Activated T-cell treated with anti-CD3 and anti-CD28 coated beads for 1 hour (primary cell): ENCODE measurements at regions not wholly inside any gene's neighbourhood (a gene's known extent, or its start where the extent isn't known, plus 50 kb on each side); places are given as distances from the start of the nearest gene placed in this dataset.
A peak's percentile ranks its signal among the peaks of the same experiment; 100 is the strongest.
"Not testable (repeated sequence)": the region's sequence is repeated elsewhere in the genome, so short reads cannot be mapped to it uniquely, and the experiment has no call there.

ENCODE experiments used
- DNase-seq: peaks from one replicate; pipeline ENCODE4 v3.0.0-alpha.2; 2020; ENCODE audit warnings: low read depth

DNA sequence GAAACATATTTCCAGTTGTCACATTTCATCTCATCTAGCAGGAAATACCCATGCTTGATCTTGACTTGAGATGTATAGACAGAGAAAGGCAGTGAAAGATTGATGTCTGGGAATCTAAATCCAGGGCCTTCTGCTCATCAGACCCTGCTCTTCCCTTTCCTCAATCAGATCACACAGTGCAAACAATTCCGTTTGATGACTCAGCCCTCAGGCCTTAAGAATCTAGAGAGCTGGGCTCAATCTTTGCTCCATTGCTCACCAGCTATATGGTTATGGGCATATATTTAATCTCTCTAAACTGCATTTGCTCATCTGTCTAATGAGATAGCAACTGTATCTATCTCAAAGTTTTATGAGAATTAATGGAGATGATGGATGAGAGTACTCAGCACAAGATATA lies 201.8 kb upstream of the CCDC196 start:
- no peak for DNase-seq

DNA sequence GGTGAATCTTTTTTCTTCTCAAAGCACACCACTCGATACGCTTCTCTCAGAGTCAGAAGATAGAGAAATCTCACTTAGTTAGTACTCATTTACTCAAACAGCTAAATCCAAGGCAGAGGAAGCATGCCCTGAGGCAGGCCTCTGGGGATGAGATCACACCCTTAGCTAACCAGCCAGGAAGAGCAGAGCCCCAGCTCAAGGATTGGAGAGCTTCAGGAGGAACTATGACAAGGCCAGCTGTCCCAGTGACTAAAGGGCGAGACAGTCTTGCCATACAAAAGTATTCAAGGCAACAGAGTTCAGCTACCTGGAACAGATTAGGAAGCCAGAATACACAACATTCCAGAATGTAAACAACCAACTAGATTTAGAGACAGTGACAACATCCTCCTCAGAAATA lies 197.7 kb upstream of the CCDC196 start:
- no peak for DNase-seq

DNA sequence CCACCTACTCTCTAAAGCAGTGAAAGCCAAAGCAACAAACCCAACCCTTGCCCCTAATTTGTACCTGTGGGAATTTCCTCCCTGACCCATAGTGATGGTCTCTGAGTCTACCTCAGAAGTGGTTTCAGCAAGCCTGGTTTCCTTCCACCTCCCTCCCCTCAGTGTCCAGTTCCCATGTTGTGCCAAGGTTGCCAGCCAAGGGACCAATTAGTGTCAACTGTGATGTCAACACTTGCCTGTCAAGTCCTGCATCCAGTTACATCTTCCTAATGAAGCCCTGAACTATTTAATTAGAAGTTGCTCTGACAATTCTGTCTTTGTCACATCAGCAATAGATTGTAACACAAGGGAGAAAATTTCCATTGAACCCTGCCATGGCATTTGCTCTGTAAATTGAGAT lies 194.4 kb upstream of the CCDC196 start:
- no peak for DNase-seq

DNA sequence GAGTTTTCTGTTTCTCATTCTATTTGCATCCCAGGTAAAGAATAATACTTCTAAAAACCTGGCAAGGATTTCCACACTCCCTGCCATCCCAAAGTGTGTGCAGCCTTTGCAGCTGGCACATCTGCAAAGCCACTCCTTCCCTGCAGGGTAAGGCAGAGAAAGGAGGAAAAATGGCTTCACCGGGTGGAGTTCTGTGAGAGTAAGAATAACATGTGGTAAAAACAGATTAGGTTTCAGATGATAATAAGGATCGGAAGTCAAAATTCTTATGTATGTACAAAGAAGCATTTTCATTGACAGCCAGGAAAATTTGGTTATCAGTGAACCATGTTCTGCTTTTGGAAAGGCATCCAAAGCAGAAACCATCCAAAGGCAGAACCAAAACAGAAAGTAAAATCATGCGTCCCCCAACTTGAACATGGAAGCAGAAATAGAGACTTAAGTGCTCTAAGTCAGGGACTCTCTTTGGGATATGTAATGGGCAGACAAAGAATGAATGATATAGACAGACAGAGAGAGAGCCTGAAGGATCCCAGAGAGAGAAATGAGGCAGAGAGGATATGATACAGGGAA lies 192.6 kb upstream of the CCDC196 start:
- DNase-seq = no peak

DNA sequence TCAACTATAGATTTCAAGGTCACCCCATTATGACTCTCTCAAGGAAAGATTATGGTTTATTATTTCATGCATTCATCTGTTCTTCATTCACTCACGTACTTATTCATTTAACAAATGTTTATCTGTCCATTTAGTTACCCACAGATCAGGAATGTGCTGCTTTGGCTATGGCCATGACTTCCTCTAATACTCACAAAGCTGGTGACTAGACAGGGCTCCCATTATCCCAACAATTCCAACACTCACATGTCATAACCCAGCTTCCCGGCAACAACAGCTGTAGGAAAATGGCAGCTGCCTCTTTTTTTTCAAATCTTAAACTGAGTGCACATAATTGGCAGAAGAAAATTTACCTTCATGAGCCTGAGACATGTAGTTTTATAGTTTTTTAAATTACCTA lies 190.8 kb upstream of the CCDC196 start:
- DNase-seq = no peak

DNA sequence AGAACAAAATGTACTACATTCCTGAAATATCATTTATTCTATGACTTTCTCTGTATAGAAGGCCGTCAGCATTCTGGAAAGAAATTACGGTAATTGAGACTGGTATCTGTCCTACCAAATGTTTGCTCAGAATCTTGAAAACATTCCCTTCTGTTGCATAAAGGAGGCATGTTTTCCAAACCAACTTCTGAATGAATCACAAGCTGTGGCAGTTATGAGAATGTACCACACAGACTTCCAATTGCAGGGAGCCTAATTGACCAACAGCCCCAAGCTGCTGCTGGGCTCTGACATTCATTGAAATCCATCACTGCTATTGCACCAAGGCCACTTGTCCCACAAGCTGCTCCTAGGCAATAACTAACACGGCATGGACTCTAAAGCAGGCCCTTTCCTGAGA lies 185.3 kb upstream of the CCDC196 start:
- DNase-seq = no peak

DNA sequence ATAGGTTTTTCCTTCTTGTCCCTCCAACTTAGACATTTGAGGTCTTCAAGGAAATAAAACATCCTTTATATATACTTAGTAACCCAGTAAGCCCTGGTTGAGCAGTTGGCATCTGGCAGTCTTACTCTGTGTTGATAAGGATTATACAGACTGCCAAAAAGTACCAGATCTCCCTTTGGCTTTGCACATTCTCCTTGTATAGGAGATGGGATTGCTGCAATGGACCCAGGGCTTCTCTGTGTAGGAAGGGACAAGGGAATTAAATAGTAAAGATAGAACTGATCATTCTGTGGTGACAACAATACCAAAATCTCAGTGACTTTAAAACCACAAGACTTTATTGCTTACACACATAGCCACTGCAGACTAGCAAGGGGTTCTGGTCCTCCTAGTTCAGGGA lies 180.1 kb upstream of the CCDC196 start:
- no peak for DNase-seq

DNA sequence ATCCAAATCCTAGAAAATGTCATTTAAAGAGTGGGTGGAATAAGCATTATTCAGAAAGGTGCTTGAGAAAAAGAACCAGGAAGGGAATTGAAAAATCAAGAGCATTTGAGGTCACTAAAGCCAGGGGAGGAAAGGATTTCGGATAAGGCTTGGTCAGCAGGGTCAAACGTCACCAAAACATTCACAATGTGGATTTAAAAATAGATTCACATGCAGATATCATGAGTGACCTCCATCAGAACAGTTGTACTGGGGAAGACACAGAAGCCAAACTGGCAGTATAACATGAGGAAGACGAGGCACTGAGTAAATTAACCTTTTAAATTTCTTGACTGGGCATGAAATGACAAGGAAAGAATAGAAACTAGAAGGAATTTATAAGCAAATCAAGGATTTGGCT lies 175.1 kb upstream of the CCDC196 start:
- no peak for DNase-seq

DNA sequence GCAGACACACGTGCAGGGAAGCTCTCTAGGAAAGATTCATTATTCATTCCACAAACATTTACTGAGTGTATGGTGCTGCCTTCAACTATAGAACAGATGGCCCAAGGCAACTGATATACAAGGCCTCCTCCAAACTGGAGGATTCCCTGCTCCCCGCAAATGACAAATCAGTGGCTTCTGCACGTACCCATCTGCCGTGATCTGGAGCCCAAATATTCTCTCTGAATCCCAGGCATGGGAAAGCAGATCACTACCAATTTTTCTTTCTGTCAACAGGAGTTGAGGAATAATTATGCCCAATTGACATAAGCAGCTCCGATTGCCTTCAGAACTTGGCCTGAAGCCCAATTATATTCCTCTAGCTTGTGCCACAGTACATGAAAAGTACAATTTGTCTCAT lies 174.2 kb upstream of the CCDC196 start:
- DNase-seq = no peak

DNA sequence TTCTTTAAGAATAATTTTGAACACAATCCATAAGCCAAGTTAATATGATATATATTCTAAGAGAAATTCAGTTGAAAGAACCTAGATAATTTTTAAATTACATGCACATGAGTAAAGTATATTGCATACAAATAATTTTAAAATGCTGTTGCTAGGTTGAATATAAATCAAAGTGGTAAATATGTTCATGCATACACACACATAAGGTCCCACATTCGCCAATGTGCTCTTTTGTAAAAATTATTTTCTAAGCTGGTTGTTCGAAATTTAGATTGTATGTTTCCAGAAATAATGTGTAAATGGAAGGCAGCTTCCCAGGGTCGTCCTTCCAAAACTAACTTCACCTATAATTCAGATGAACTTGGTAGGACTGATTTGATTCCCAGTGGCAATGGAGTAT lies 173.7 kb upstream of the CCDC196 start:
- DNase-seq = no peak

DNA sequence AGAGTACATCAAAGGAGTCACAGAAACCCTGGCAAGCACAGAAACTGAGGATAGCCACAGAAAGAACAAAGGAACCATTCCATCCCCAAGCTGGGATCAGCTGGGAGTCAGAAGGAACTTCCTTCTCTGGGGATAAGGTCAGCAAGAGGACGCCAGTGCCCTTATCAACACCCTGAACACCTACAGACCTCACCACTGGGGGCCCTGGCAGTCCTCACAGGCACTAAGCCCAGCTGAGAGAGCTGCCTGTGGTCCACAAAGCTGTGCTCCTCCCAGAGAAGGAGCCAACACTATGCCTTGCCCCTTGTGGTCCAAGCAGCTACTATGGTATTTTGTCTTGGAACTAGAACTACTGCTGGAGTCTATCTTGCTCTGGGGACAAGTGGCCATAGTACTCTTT lies 171.1 kb upstream of the CCDC196 start:
- DNase-seq = no peak

DNA sequence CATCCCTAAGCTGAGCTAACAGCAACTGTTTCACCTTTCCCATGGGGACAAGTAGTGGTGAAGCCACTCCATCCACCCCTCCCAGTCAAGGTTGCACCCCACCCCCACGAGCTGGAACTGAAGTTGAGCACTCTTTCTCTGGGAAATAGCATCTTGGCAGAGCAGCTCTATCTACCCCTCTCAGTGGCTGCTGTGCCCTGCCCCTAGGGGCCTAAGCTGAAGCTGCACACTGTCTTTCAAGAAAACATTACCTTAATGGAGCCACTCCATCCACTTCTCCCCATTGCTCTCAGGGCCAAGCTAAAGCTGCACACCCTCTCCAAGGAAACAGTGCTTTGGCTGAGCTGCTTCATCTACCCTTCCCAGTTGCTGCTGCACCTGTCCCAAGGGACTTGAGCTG lies 170.6 kb upstream of the CCDC196 start:
- no peak for DNase-seq

DNA sequence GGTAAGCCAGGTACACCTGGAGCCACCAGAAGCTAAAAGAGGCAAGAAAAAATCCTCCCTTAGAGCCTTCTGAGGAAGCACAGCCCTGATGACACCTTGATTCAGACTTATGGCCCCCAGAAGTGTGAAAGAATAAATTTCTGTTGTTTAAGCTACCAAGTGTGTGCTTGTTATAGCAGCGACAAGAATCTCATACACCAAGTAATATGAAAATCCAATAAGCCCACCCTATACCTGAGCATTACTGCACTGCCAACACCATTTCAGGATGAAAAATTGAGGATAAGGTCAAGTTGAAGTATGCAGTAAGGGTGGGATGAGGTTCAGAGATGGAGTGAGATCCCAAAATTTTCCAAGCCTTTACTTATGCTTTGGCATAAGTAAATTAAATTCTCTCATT lies 163.6 kb upstream of the CCDC196 start:
- no peak for DNase-seq

DNA sequence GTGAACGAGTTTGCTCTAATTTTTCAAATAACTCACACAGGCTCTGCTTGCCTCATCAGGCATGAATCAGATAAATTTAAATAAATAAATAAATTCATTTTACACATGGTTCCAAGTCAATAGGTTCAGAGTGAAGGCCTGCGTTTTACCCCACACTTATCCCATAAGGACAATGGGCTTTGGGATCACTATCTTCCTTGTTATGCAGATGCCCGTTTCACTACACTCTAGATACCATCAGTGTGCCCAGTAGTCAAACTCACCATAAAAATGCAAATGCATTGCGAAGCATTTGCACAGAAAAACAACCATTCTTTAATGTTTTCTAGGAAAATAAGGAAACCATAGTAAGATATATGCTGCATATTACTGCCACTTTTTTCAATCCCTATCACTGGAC lies 155.9 kb upstream of the CCDC196 start:
- no peak for DNase-seq

DNA sequence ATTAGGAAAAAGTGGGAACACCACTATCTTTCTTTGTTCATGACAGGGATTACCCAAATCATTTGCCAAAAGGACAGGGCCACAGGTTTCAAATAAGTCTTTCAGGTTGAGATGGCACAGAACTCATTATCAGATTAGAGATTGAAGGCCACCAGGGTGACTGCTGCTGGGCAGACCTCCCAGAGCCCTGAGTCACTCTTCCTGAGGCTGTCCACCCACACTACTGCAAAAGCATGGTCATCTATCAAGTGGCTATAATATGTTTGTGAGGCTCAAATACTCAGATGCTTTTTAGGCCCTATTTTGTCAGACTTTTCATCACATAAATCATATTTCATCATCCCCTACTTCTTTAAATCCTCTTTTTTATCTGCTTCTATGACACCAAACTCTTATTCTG lies 155.3 kb upstream of the CCDC196 start:
- DNase-seq = no peak

DNA sequence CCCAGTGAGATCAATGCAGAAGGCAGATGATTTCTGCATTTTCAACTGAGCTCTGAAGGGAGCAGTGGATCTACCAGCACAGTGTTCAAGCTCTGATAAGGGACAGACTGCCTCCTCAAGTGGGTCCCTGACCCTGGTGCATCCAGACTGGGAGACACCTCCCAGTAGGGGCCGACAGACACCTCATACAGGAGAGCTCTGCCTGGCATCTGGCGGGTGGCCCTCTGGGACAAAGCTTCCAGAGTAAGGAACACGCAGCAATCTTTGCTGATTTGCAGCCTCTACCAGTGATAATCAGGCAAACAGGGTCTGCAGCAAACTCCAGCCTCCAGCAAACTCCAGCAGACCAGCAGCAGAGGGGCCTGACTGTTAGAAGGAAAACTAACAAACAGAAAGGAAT lies 152.9 kb upstream of the CCDC196 start:
- DNase-seq = not testable (repeated sequence)

DNA sequence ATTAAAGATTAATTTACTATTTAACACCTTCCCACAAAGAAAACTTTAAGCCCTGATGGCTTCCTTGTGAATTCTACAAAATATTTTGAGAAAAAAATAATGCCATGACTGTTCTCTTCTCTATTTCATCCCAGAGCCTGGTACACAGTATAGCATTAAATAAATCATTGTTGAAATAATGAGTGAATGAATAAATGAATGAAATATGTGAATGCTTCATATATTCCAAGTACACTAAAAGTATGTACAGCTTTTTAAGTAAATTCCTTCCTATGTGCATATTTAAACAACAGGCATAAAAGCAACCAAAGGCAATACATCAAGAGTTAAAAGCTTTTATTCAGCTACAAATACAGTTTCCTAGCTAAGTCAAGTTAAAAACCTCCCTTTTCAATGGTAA lies 144.9 kb upstream of the CCDC196 start:
- DNase-seq = no peak

DNA sequence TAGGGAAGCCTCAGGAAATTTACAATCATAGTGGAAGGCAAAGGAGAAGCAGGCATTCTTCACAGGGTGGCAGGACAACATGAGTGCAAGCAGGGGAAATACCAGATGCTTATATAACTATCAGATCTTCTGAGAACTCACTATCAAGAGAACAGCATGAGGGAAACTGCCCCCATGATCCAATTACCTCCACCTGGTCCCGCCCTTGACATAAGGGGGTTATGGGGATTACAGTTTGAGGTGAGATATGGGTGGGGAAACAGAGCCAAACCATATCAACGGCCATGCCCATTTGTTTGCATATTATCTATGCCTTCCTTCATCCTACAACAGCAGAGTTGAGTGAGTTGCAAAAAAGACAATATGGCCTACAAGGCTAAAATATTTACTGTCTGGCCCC lies 140.2 kb upstream of the CCDC196 start:
- DNase-seq = no peak

DNA sequence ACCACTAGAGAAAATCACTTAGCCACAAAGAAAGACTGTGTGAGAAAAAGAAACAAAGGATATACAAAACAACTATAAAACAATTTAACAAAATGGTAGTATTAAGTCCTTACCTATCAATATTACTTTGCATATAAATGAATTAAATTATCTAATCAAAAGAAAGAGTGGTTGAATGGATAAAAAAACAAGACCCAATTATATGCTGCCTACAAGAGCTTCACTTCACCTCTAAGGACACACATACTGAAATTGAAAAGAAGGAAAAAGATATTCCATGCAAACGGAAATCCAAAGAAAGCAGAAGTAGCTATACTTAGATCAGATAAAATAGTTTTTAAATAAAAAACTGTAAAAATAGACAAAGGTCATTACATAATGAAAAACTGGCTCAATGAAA lies 134.9 kb upstream of the CCDC196 start:
- no peak for DNase-seq

DNA sequence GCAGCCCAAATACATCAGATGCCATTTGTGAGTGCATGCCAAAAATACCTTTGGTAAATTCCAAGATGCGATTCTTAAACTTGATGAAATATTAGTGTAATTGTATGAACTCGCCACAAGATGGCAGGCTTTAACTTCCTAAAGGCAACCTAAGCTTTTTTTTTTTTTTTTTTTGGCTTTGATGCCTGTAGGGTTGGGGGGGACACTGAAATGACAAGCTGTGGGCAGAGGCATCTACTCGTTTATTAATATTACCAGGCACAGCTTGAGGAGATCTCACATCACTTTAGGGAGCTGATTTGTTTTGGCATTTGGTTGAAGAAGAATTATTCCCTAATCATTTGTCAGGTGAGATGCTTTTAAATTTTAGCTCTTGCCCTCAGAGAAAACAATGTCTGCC lies 126.7 kb upstream of the CCDC196 start:
- peak; percentile 1 for DNase-seq

DNA sequence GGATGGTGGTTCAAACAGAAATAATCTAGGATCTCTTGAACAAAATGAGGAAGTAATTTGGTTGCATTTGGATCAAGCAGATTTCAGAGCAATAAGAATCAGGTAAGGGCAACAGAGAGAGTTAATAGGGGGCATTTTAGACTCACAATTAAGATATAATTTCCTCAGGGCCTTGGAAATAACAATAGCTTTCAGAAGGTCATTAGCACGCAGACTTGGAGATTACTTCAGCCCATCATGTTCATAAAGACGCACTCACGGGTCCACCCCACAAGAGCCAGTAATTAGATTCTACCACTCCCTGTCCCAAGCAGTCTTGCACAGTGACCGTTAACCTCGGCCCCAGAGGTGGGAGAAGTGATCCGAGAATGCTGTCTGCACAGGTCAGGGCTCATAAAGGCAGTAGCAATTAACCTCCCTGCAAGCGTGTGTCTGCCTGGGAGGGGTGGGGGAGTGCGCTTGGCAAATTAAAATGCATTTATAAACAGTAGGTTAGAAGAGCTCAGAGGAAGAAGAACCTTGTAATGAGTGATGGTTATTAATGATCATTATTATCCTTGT lies 125.7 kb upstream of the CCDC196 start:
- no peak for DNase-seq

DNA sequence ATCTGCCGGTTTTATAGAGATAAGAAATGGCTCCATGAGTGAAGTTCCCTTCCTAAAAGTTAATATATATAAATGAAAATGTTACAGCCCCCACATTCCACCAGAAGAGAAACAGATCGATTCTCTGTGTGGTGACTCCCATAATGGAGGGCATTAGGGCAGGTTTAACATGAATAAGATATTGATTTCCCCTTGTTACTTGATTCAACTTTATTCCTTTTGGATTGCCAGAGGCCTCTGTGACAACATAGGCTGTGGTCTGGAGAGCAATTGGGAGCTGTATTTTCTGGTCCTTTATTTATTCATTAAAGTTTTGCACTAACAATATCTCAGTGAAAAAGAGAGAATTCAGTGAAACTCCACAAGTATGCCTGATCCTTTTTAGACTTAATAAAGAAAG lies 125.2 kb upstream of the CCDC196 start:
- no peak for DNase-seq

DNA sequence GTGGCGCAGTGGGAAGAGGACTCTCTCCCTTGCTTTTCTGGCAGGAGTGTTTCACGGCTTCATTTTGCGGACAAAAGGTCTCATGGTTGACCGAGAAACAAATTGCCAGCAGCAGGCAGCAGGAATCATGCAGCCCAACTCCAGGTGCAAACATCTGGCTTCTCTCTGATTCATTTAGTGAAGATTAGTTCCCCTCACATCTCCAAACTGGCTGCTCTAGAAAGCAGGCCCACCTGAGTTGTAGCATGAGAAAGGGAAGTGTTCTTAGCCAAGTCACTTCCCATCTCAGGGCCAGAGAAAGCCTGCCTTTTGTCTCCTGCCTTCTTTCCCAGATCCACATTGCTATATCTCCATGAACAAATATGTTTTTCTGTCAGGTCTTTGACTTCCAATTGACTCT lies 120.8 kb upstream of the CCDC196 start:
- DNase-seq = no peak

DNA sequence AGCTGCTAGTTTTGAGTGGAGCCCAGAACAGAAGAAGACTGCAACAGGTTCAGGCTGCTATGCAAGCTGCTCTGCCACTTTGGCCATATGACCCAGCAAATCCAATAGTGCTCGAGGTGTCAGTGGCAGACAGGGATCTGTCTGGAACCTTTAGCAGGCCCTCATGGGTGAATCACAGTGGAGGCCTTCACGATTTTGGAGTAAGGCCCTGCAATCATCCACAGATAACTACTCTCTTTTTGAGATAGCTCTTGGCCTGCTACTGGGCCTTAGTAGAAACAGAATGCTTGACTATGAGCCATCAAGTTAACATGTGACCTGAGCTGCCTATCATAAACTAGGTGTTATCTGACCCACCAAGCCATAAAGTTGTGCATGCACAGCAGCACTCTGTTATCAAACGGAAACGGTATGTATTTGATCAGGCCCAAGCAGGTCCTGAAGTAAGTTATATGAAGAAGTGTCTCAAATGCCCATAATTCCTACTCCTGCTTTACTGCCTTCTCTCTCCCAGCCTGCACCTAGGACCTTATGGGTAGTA lies 116.9 kb upstream of the CCDC196 start:
- no peak for DNase-seq

DNA sequence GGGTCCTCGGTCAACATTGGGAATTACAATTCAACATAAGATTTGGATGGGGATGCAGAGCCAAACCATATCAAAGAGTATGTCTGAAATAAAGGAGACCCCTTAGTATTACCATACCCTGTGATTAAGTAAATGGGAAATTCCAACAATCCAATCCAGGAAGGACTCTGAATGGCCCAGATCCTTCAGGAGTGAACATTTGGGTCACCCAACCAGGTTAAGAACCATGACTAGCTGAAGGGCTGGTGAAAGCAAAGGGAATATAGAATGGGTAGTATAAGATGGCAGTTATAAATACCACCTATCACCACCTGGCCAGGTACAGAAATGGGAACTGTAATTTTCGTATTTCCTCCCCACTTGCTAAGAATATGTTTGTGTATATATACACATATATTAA lies 114.4 kb upstream of the CCDC196 start:
- no peak for DNase-seq
